ENCODE measurements at regions not wholly inside any gene's neighbourhood (a gene's known extent, or its start where the extent isn't known, plus 50 kb on each side); places are given as distances from the start of the nearest gene placed in this dataset.

- no peaks in the 10 kb centered on the region for H3K9me3 Mint-ChIP-seq (ENCODE audit: unreplicated experiment)
- peaks cover 2% of the 10 kb centered on the region for H3K27me3 Mint-ChIP-seq (ENCODE audit: unreplicated experiment)
- TF ChIP-seq, protein P1, sequence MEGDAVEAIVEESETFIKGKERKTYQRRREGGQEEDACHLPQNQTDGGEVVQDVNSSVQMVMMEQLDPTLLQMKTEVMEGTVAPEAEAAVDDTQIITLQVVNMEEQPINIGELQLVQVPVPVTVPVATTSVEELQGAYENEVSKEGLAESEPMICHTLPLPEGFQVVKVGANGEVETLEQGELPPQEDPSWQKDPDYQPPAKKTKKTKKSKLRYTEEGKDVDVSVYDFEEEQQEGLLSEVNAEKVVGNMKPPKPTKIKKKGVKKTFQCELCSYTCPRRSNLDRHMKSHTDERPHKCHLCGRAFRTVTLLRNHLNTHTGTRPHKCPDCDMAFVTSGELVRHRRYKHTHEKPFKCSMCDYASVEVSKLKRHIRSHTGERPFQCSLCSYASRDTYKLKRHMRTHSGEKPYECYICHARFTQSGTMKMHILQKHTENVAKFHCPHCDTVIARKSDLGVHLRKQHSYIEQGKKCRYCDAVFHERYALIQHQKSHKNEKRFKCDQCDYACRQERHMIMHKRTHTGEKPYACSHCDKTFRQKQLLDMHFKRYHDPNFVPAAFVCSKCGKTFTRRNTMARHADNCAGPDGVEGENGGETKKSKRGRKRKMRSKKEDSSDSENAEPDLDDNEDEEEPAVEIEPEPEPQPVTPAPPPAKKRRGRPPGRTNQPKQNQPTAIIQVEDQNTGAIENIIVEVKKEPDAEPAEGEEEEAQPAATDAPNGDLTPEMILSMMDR (IDR thresholded peaks at IDR 0.05) = no peak
- DNase-seq (ENCODE audit: extremely low spot score, unreplicated experiment) = no peak
- no peak overlapping the region for H3K27ac Mint-ChIP-seq (ENCODE audit: unreplicated experiment)
- no peaks in the 10 kb centered on the region for H3K36me3 Mint-ChIP-seq (ENCODE audit: unreplicated experiment)
- H3K4me3 Mint-ChIP-seq (ENCODE audit: unreplicated experiment) = no peak overlapping the region
- H3K4me1 Mint-ChIP-seq (ENCODE audit: unreplicated experiment) = no peaks in the 10 kb centered on the region
Measured at GRCh38 chrX:43586830-43587229, 69.3 kb upstream of the MAOA start.

DNA sequence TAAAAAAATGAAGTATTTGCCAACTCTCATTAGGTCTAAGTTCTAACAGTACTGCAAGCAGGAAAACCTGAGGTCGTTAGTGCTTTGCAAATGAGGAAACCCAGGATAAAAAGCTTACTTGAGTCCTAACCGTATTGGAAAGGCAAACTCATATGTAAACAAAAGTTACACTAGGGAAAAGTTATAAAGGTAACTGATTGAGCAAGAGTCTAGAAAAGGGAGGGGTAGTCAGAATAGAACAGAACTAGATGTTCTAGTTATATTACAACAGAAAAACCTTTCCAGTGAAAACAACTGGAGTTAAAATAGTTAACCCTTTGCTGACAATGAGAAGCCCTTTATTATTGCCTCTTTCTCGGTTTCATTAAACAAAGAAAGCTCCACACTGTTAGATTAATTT, 66.4 kb upstream of the MAOA start:
- H3K27ac Mint-ChIP-seq (ENCODE audit: unreplicated experiment) = no peak overlapping the region
- TF ChIP-seq, protein P1 (IDR thresholded peaks at IDR 0.05) = no peak
- H3K4me1 Mint-ChIP-seq (ENCODE audit: unreplicated experiment) = no peaks in the 10 kb centered on the region
- no peak for DNase-seq (ENCODE audit: extremely low spot score, unreplicated experiment)
- peaks cover 7% of the 10 kb centered on the region for H3K27me3 Mint-ChIP-seq (ENCODE audit: unreplicated experiment)
- H3K36me3 Mint-ChIP-seq (ENCODE audit: unreplicated experiment) = no peaks in the 10 kb centered on the region
- H3K9me3 Mint-ChIP-seq (ENCODE audit: unreplicated experiment) = peaks cover 10% of the 10 kb centered on the region
- no peak overlapping the region for H3K4me3 Mint-ChIP-seq (ENCODE audit: unreplicated experiment)

DNA sequence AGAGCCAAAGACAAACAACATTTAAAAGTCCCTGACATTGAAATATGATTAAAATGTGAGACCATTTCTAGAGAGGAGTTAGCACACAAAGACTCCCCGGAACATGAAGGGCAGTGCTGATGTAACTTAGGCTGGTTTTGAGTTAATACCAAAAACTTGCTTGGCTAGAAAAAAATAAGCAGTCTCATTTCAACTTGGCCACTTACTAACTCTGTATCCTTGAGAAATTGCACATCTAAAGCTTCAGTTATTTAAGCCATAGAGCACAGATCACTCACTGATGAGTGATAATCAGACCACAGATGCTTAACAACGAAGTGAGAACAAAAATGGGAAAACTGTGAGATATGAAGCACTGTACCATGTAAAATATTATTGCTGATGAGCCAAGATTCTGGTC, 65.9 kb upstream of the MAOA start:
- Mint-ChIP-seq H3K27ac (ENCODE audit: unreplicated experiment) (no peak overlapping the region), H3K9me3 (ENCODE audit: unreplicated experiment) (peaks cover 10% of the 10 kb centered on the region), H3K4me3 (ENCODE audit: unreplicated experiment) (no peak overlapping the region), H3K36me3 (ENCODE audit: unreplicated experiment) (no peaks in the 10 kb centered on the region), H3K4me1 (ENCODE audit: unreplicated experiment) (no peaks in the 10 kb centered on the region), H3K27me3 (ENCODE audit: unreplicated experiment) (peaks cover 7% of the 10 kb centered on the region)
- TF ChIP-seq, protein P1 (IDR thresholded peaks at IDR 0.05) = no peak
- DNase-seq (ENCODE audit: extremely low spot score, unreplicated experiment) = no peak

DNA sequence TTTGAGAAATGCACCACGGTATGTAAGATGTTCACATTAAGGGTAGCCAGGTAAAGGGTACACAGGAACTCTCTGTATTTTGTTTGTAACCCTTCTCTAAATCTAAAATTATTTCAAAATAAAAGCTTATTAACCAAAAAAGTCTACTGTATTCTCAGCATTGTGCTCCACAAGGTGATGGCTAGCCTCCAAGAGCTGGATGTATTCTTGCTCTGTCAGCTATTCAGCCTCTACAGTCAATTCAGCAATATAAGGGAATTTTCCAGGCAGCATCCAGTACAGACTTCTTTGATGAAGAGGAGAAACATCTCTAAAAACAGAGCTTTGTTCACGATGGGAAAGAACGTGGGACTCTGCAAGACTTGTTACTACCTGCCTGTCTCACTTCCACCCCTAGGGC, 63.5 kb upstream of the MAOA start:
- Mint-ChIP-seq H3K4me1 (ENCODE audit: unreplicated experiment) (no peaks in the 10 kb centered on the region), H3K27me3 (ENCODE audit: unreplicated experiment) (peaks cover 4% of the 10 kb centered on the region), H3K4me3 (ENCODE audit: unreplicated experiment) (no peak overlapping the region), H3K27ac (ENCODE audit: unreplicated experiment) (no peak overlapping the region), H3K36me3 (ENCODE audit: unreplicated experiment) (no peaks in the 10 kb centered on the region), H3K9me3 (ENCODE audit: unreplicated experiment) (peaks cover 16% of the 10 kb centered on the region)
- DNase-seq (ENCODE audit: extremely low spot score, unreplicated experiment) = no peak
- TF ChIP-seq, protein P1 (IDR thresholded peaks at IDR 0.05) = no peak

GRCh38 chrX:43595931-43596330, 60.2 kb upstream of the MAOA start:
- Mint-ChIP-seq H3K4me1 (ENCODE audit: unreplicated experiment) (no peaks in the 10 kb centered on the region), H3K27me3 (ENCODE audit: unreplicated experiment) (peaks cover 4% of the 10 kb centered on the region)

More at GRCh38 chrX:43595931-43596330, 60.2 kb upstream of the MAOA start:
- Mint-ChIP-seq H3K27ac (ENCODE audit: unreplicated experiment) (no peak overlapping the region), H3K4me3 (ENCODE audit: unreplicated experiment) (no peak overlapping the region), H3K36me3 (ENCODE audit: unreplicated experiment) (no peaks in the 10 kb centered on the region), H3K9me3 (ENCODE audit: unreplicated experiment) (peaks cover 20% of the 10 kb centered on the region)
- TF ChIP-seq, protein P1 (IDR thresholded peaks at IDR 0.05) = no peak
- DNase-seq (ENCODE audit: extremely low spot score, unreplicated experiment) = no peak
